ENCODE measurements at regions not wholly inside any gene's neighbourhood (a gene's known extent, or its start where the extent isn't known, plus 50 kb on each side); places are given as distances from the start of the nearest gene placed in this dataset.

DNA sequence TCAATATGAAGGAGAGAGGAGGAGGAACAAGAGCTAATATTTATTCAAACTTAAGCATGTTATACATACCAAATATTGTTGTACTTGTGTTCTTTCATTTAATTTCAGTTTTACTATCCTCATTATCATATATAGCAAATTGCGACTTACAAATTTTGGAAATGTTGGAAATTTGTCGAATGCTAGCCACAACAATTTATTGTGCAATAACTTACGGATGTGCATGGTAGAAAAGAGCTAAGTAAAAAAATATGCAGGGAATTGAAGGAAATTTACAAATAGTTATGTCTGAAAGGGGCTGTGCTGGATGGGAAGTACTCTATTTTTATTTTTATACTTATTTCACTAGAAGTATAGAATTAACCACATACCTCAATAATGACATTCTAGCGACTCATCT is 376.3 kb downstream of the PCDH20 start:
- no peak for DNase-seq

- no peak for DNase-seq
These were observed 378.9 kb downstream of the PCDH20 start for GRCh38 chr13:61036715-61037114.

DNA sequence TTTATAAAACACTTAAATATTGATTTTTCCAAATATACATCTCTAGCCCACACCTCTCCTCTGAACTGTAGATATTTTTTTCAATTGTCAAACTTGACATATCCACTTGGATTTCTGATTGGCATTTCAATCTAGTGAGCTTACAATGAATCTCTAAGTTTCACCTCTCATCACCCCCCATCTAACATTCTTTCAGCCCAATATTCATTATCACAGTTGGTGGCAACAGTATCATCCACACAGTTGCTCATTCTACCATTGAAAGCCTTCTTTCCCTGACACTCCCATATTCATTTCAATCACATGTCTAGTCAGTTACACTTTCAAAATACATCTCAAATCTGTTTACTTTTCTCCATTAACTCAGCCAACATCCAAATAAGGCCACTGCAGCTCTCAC is 385.2 kb downstream of the PCDH20 start:
- DNase-seq: no peak

DNA sequence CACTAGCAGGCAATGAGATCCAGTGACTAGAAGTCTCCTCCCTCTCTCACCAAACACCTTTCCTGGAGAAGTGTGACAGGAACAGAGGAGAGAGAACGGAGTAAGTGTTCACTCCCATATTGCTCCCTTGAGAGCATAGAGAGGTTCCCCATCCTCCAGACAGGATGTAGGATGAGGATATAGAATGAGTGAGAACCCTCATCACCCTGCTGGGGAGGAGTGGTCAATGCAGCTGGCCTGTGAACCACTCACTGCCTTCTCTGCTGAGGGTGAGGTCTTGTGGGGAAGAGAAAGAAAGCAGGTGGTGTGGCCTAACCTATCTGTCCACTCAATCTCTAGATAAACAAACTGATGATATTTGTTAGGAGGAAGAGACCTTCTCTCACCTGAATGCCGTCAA is 386.6 kb downstream of the PCDH20 start:
- no peak for DNase-seq

GRCh38 chr13:61024046-61024445 is 391.6 kb downstream of the PCDH20 start:
- peak in 6 of 58 donors; percentile 0 to 13 (median 8) for DNase-seq

GRCh38 chr13:61021838-61022237 is 393.8 kb downstream of the PCDH20 start:
- no peak for DNase-seq

- DNase-seq: no peak
These were observed 401.9 kb downstream of the PCDH20 start for GRCh38 chr13:61013796-61014195.

GRCh38 chr13:61010358-61010757 is 405.3 kb downstream of the PCDH20 start:
- no peak for DNase-seq

DNA sequence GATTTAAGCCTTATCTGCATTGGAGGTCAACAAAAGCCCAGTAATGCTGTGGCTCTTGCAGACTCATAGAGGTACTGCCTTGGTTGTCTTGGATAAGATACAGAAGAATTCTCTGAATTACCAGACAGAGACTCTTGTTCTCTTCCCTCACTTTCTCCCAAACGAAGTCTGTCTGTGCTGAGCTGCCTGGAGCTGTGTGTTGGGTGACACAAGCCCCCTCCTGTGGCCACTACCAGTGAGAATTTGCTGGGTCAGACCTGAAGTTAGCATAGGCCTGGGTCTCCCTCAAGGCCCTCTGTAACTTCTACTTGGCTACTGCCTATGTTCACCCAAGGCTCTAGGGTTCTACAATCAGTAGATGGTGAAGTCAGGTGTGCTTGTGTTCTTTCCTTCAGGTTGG is 413.0 kb downstream of the PCDH20 start:
- no peak for DNase-seq

DNA sequence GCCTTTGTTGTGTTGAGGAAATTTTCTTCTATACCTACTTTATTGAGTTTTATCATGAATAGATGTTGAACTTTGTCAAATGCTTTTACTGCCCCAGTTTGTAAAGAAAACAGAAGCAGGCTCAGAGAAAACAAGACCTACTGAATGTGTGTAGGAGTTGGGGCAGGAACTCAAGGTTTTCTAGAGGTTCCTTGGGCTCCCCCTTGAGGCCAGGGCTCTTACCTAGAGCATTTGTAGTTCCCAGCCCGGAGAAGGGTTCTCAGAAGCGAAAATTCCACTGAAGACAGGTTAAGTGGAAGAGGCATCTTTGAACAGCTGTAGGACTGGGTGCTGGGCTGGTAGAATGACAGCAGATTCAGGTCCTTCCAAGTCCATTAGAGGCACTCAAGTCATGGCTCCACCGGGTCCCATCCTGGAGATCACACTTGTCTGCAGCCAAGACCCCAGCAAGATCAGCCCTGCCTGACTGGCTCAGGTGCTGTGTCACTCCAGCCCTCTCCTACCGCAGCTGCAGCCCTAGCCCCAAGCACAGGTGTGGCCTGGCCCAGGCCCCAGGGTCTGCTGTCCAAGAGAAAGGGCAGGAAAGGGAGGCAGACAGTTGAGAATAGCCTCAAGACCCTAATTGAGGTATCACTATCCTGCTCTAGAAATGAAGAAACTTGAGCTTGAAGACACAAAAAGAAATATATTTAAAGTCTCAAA is 425.5 kb downstream of the PCDH20 start:
- DNase-seq: no peak

- no peak for DNase-seq
These were observed 429.3 kb downstream of the PCDH20 start for GRCh38 chr13:60986301-60986700.

DNA sequence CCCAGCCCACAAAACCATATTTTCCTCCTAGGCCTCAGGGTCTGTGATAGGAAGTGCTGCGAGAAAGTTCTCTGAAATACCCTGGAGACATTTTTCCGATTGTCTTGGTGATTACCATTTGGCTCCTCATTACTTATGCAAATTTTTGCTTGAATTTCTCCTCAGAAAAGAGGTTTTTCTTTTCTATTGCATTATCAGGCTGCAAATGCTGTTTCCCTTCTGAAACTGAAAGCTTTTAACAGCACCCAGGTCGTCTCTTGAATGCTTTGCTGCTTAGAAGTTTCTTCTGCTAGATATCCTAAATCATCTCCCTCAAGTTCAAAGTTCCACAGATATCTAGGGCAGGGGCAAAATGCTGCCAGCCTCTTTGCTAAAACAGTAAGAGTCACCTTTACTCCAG is 434.2 kb downstream of the PCDH20 start:
- no peak for DNase-seq

- no peak for DNase-seq
These were observed 439.3 kb downstream of the PCDH20 start for GRCh38 chr13:60976367-60976766.

GRCh38 chr13:60974296-60974695 is 441.4 kb downstream of the PCDH20 start:
- DNase-seq: no peak

- no peak for DNase-seq
These were observed 442.1 kb downstream of the PCDH20 start for GRCh38 chr13:60973529-60973928.

DNA sequence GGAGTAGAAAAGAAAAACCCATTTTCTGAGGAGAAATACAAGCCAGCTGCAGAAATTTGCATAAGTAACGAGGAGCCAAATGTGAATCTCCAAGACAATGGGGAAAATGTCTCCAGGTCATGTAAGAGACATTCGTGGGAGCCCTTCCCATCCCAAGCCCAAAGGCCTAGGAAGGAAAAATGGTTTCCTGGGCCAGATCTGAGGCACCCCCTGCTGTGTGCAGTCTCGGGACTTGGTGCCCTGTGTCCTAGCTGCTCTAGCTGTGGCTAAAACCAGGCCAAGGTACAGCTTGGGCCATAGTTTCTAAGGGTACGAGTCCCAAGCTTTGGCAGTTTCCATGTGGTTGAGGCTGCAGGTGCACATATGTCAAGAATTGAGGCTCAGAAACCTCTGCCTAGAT is 444.9 kb downstream of the PCDH20 start:
- DNase-seq: no peak

DNA sequence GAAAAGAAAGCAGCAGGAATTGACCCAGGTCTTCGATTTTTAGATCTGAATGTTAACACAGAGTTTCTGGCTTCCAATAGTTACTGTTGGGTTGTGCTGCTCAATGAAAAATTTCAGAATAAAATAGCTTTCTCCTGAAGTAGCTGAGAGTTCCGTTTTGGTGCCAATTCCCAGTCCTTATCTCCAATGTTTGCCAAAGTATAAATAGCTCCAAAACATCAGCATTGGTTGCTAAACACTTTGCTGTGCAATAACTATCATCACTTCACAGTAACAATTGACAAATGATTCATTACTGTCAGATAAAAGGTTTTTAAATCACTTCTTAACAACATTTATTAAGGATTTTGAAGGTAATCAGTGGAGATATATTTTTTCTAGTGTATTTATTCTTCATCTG is 446.0 kb downstream of the PCDH20 start:
- DNase-seq: no peak

- DNase-seq: no peak
These were observed 456.2 kb downstream of the PCDH20 start for GRCh38 chr13:60959427-60959826.

GRCh38 chr13:60957816-60958215 is 457.8 kb downstream of the PCDH20 start:
- no peak for DNase-seq

DNA sequence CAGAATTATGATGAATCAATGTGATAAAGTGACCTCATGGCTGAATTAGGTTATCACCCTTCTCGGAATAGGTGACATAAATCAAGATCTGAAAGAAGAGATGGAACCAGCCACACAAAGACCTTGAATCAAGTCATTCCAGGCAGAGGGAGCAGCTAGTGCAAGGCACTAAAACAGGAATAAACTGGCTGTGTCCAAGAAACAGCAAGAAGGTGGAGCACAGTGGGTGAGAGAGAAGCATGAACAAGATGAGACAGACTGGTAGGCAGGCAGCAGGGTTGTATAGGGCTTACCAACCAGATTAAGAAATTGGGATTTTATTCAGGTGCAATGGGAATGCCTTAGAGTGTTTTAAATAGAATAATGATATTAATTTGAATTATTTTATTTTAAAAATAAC is 470.3 kb downstream of the PCDH20 start:
- DNase-seq: no peak

DNA sequence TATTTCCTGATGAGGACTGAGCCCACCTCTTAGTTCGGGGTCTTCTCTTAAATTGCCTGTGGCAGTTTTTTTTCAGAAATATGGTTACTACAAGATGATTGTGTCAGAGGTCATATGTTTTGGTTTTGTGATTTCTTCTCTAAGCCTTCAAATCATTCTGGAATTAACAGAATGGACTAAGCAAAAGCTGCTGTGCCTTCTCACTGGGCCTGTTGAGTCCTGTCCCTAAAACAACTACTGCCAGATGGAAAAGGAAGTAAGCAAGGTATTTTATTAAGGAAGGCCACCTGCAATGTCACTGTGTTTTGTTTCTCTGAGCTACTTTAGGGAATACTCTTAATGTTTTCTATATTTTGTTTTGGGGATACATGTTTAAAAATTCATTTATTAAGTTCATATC is 470.8 kb downstream of the PCDH20 start:
- no peak for DNase-seq

DNA sequence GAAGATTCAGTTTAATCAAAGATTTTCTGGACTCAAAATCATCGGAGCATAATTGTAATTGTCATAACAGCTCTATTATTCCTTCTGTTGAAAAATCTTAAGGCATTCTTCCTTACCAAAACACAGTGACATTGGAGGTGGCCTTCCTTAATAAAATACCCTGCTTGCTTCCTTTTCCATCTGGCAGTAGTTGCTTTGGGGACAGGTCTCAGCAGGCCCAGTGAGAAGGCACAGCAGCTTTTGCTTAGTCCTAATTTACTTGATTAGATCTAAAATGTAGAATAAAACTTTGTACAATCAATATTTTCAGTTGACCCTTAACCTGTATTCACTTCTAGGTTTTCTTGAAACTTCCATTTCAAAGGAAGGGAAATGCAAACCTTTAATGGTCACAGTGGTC is 471.6 kb downstream of the PCDH20 start:
- DNase-seq: no peak

GRCh38 chr13:60936281-60936680 is 479.4 kb downstream of the PCDH20 start:
- no peak for DNase-seq

GRCh38 chr13:60933638-60934037 is 482.0 kb downstream of the PCDH20 start:
- no peak for DNase-seq

All from anterior cingulate cortex (tissue), 58 donors.